HG03342 (cell line): ENCODE measurements at regions not wholly inside any gene's neighbourhood (a gene's known extent, or its start where the extent isn't known, plus 50 kb on each side); places are given as distances from the start of the nearest gene placed in this dataset.
A peak's percentile ranks its signal among the peaks of the same experiment; 100 is the strongest.
"Not testable (repeated sequence)": the region's sequence is repeated elsewhere in the genome, so short reads cannot be mapped to it uniquely, and the experiment has no call there.

Source experiments
- ATAC-seq: cut with Tn5 transposase; IDR thresholded peaks from one replicate; pipeline ENCODE4 v1.9.1; 2021; ENCODE audit warnings: mild to moderate bottlenecking, moderate library complexity; ENCODE audit not compliant: unreplicated experiment

DNA sequence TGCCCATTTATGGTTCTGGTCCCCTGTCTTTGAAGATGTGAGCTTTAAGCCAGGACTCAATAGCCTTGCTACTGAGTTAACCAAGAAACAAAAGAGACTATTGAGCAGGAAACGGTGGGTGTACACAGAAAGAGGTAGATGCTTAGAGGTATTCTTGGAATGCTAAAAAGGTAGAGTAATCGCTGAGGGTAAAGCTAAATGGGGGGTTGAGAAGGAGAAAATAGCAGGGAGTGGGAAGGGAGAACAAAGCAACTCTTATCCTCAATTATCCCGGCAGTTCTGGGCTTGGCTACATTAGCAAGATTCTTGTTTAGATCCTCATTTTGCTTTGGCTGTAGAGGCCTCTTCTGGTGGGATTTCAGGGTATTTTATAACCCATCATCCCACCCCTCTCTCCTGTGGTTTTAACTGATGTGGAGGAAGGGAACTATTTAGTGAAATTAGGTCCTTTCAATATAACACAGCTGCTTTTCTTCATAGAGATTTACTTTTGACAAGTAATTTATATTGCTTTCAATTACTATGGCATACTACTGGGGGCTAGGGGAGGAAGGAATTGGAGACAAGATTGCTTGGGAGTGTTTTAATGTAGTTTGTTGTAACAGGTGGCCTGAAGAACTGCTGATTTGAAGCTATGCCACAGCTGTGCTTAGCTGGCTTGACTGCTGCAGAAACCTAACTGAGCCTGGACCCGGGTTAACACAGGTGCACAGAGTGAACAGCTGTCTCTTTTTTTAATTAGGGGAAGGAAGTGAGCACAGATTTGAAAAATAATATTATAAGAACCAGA lies 234.3 kb upstream of the CCDC54 start:
- ATAC-seq = no peak

DNA sequence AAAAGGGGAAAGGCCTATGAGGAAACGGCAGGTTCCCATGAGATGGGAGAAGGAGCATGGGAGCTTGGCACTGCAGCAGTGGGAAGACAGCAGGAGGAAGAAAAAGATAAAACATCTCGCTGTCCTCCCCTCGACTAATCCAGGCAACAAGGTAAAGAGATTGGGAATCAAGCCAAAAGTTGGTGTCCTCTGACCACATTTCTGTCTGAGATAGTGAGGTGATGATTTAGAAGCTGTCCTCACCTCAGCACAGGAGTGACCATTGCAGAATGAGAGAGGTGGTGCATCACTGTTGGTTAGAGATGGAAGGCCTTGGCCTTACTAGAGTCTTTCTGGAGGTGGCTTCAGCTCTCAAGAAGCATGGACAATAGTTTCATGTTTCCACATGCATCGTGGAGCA lies 226.6 kb upstream of the CCDC54 start:
- no peak for ATAC-seq

DNA sequence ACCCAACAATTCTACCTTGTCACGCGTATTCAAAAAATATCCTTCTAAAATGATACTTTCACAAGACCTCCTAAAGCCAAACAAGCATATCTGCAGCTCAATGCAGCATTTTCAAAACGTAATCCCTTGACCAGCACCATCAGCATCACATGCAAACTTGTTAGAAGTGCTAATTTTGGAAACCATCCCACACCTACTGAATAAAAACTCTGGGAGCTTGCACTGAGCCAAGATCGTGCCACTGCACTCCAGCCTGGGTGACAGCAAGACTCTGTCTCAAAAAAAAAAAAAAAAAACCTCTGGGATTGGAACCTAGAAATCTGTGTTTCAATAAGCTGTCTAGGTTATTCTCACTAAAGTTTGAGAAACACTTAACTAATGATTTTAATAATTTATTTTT lies 223.3 kb upstream of the CCDC54 start:
- ATAC-seq = no peak

DNA sequence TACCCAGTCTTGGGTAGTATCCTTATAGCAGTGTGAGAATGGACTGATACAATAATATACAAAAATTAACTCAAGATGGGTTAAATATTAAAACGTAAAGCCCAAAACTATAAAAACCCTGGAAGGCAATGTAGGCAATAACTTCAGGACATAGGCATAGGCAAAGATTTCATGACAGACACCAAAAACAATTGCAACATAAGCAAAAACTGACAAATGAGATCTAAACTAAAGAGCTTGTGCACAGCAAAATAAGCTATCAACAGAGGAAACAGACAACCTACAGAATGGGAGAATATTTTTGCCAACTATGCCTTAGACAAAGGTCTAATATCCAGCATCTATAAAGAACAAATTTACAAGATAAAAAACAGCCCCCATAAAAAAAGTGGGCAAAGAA lies 204.8 kb upstream of the CCDC54 start:
- ATAC-seq = no peak

DNA sequence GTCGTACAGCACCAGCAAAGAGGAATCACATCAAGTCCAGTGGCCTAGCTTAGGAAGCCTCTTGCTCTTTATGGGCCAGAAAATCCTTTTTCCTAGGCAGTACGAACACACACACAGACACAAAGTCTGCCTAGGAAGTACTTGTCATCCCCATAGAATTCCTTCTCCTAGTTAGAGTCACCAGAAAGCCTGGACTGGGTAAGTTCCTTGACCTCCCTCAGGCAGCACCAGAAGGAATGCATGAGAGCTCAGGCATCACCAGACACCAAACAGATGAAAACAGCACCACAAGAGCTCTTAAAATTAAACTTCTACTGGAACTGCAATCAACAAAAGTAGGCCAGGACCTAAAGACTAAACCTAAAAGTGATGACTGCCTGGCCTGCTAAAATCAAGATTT lies 192.9 kb upstream of the CCDC54 start:
- no peak for ATAC-seq

DNA sequence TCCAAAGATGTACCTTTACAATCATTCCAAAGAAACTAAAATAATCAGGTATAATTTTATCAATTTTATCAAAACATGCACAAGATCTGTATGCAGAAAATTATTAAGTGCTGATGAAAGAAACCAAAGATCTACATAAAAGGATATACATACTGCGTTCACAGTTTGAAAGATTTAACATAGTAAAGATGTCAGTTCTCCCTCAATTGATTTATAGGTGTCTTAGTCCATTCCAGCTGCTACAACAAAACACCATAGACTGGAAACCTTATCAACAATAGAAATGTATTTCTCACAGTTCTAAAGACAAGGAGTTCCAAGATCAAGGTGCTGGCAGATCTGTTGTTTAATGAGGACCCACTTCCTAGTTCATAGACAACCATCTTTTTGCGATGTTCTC lies 189.0 kb upstream of the CCDC54 start:
- ATAC-seq = no peak

DNA sequence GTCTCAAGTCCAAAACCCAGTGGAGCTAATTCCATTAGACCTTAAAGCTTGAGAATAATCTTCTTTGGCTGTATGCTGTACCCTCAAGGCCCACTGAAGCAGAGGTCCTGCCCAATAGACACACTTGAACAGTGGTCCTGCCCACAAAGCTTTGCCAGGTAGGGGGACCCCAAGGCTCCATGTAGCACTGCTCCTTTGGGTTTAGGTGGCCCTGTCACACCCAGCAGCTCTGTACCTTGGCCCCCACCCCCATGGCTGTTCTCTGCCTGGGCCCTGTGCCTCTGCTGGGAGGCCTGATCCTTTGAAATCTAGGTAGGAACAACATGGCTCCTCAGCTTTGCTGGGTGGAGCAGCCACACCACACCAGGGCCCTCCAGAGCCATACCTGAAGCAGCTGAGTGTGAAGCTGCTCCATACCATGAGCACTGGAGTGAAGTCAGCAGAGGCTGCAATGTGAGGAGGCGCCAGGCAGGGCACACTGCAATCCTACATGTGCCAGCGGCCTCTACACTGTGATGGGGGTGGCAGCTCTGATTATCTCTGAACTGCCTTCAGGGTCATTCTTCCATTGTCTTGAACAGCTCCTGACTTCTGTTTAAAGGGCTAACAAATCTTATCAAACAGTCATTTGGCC lies 188.0 kb upstream of the CCDC54 start:
- ATAC-seq = no peak

DNA sequence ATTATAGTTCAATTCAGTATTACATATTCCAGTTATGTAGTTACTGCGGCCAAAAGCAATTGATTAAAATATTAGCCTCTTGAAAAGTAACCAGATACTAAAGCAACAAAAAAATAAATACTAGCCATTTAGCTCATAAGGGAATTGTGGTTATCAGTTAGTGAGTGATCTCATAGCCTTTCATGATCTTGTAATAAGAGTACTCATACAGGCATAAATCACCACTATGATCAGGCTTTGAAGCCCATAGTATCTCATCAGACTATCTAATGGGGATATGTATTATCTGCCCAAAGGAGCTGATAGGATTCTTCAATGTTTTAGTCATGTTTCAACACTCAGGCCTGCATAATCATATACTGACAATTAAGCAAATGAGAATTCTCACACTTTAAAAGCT lies 184.1 kb upstream of the CCDC54 start:
- no peak for ATAC-seq

DNA sequence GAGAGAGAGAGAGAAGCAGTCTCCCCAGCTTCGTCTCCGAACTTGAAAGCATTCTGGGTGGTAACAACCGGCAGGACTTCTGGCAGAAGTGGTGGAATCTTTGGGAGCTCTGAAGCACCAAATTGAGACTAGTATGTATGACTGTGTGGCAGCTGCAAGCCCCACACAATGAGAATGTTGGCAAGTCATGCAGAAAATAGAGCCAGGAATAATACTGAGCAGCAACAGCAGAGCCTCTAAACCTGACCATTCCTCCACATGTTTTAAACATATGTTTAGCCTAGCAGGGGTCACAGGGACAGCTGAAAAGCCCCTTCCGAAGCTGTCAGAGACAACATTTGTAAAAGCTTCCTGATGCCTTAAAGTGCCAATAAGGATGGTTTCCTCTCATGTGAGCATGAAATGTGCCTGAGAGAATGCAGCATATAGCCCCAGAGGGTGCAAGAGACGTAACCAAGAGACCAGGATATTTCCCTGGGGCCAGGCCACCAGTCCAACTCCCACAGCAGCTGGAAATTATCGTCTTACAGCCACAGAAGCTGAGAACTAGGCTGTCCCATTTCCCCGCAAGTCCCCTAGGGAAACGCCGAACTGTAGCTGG lies 178.6 kb upstream of the CCDC54 start:
- ATAC-seq = no peak

DNA sequence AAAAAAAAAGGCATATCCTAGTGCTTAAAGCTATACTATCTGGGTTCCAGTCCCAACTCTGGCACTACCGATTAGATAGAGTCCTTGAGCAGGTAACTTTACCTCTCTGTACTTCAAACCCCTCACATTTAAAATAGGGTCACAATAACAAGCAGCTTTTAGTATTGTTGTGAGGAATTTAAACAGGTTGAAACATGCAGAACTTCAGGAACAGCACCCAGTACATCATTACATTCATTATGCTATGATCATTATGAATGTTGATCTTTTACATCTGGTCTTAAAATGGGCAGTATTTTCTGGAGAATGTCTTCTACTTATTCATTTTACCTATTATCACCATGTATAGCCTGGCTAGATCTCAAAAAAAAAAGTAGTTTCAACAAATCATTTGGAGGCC lies 176.1 kb upstream of the CCDC54 start:
- ATAC-seq = no peak

DNA sequence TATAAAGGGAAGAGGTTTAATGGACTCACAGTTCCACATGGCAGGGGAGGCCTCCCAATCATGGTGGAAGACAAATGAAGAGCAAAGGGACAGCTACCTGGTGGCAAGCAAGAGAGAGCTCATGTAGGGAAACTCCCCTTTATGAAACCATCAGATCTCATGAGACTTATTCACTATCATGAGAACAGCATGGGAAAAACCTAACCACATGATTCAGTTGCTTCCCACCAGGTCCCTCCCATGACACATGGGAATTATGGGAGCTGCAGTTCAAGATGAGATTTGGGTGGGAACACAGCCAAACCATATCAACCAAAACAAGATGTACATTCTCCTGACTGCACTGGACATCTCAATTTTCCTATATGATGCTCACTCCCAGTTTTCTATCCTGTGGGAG lies 174.4 kb upstream of the CCDC54 start:
- ATAC-seq = not testable (repeated sequence)

DNA sequence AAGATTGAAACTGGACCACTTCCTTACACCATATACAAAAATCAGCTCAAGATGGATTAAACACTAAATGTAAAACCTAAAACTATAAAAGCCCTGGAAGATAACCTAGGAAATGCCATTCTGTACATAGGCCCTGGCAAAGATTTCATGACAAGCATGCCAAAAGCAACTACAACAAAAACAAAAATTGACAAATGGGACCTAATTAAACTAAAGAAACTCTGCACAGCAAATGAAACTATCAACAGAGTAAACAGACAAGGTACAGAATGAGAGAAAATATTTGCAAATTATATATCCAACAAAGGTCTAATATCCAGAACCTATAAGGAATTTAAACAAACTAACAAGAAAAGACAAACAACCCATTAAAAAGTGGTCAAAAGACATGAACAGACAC lies 173.1 kb upstream of the CCDC54 start:
- ATAC-seq = no peak

DNA sequence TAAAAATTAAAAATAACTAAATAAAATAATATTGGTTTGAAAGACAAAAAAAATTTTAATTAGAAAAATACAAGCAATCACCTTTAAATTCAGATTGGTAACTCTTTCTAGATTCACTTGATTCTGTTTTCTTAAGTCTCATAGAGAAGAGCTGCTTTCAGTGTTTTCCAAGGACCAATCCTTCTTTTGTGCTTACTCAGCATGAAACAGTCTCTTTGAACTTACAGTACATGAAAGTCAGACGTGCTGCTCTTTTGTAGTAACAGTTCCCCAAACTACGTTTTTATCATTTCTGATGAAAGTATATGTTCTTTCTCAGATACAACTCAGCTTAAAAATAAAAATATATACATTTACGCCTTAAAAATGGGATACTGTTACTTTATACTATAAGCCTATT lies 171.9 kb upstream of the CCDC54 start:
- ATAC-seq = no peak

DNA sequence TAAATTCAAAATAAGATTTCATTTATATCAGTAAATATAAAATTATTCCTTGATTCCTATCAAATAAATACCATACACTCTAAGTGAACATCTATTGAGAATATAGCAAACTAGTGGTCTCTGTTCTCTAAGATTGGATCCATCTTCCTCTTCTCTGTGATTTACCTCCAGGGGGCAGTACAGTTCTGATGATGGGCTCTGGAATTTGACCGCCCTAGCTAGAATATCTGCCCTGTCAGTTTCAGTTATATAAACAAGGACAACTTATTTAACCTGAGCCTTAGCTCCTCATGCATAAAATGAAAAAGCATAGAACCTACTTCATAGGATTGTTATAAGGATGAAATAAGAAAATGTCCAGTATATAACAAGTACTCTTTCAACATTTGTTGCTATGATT lies 171.1 kb upstream of the CCDC54 start:
- peak; percentile 66 for ATAC-seq

DNA sequence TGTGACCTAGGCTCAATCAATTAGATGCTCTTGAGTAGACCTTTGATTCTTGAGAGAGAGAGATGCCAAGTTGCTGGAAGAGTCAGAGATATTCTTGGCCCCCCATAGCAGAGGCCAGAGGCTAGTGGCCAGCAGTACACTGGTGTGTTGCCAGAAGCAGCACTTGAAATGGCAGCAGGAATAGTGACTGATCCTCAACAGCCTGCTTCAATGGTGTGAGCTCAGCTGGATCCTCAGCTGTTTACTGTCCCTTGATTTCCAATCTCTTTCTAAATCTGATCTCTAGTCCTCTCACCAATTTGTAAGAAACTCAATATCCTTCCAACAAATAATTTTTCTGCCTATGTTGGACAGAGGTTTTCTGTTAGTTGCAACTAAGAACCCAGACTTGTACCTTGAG lies 170.3 kb upstream of the CCDC54 start:
- ATAC-seq = no peak

DNA sequence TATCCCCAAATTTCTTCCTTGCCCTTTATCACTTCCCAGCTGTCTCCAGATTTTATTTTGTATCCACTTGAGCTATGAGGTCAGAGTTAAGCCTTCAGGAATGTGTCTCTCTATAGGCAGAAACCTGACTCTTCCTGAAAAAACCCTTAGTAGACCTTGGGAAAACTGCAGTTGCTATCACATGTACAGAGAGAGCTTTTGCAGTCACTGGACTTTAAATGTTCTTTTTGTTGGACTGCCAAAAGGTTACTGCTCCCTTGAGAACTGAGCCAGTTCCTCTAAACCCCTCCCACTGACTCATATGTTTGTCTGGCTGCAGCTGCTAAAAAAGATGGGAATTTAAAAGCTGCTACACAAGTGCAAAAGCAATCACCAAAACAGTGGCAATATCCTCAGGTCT lies 169.1 kb upstream of the CCDC54 start:
- no peak for ATAC-seq

DNA sequence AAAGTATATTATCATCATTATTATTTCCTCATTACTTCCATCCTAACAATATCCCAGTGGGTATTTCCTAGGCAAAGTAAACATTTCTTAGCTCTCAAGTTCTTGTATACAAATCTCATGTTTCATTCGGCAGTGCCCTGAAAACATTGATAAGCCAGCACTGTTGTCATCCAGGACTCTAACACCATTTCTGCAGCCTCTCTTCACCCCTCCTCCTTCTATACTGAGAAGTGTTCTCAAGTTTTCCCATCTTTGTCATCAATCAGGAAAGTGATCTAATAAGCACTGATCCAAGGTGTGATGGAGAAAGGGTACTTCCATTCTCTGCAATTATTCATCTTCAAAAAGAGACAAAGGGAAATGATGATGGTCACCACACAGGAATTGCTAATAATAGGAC lies 168.4 kb upstream of the CCDC54 start:
- ATAC-seq = no peak

DNA sequence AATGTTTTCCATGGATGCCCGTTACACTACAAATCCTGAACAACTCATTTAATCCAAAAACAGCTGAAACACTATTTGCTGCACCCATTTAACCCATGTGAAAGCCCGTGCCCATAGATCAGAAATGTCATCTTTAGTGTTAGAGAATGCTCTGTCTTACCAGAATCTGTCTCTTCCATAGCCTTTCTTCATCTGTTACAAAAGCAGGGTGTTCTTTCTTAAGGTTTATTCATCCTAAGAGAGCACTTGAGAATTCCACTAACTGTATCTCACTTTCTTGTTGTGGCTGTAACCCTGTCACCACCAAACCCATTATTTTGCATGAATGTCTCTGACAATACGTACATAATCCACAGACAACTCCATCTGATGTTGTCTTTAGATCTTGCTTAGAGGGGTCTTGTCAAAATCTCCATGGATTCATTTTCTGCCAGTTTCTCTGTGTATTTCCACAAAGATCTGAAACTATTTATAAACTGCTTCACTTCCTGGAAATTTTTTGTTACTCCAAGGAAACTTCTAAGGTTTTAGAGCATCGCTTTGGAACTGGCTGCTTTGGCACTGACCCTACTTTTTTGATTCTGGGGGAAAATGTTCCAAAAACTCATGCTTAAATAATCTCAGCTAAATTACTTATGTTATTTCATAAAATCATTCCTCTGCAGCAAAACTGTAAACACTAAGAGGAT lies 167.8 kb upstream of the CCDC54 start:
- ATAC-seq = no peak

DNA sequence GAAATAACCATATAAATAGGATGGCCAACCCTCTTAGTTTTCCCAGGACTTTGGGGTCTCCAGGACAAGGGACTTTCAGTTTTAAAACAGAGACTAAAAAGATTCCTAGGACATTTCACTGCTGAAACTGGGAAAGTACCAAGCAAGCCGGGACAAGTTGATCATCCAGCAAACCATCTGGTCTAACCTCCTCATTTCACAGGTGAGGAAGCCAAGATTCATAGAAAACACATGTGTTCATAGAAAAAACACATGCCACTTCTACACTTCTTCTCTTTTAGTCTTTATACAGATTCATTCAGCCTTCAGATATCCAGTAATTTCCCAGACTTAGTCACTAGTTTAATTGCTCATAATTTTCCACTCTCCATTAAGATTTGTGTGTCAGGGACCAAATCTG lies 165.6 kb upstream of the CCDC54 start:
- no peak for ATAC-seq

DNA sequence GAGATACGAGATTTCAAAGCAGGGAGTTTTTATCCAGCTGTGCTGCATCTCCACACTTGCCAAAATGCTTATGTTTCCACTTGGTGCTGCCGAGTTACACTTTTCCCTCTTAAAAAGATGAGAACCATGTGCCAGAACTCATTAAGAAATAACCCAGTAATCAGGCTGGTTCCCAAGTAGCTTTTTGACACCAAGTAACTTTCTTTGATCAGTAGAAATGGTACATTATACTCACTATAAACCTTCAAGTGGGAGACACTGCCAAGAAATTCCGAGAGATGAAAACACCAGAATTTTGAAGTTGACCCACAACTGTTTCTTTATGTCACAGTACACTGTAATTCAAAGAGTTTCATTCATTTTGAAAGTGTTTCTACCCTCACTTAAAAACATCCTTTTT lies 164.6 kb upstream of the CCDC54 start:
- no peak for ATAC-seq

DNA sequence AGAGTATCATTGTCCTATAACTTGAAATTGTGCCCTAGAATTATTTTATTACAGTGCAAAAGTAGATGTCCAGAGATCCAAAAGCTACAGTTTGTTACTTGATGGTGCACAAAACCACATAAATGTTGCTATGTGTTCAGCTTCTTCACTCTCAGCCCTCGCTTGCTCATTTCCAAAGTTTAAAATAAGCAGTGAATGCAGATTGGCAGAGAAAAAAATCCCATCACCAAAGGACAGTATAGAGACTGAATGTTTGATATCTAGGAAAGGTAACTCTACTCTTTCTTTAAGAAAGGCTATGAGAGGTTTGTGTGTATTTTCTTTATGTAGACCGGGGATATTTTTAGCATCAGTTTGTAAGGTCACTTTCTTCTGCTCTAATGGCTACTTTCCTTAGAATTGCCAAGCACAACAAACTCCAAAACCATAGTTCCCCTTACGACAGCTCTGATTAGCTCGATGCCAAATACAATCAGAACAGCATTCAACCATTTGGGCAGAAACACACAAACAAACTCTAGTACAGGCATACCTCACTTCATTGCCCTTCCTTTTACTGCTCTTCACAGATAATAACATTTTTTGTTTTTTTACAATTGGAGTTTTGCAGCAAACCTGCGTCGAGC lies 164.1 kb upstream of the CCDC54 start:
- no peak for ATAC-seq
